HepG2 (cell line): ENCODE measurements at regions not wholly inside any gene's neighbourhood (a gene's known extent, or its start where the extent isn't known, plus 50 kb on each side); places are given as distances from the start of the nearest gene placed in this dataset.

Experiments used
- CTCF ChIP-seq: sonication (generic); formaldehyde crosslinking; IDR thresholded peaks from 2 replicates; pipeline ENCODE4 v1.5.0; 2020; ENCODE audit warnings: mild to moderate bottlenecking, missing genetic modification reagents, moderate library complexity
- DMTF1 ChIP-seq: sonication (generic); formaldehyde crosslinking; IDR thresholded peaks from 2 replicates; pipeline ENCODE4 v1.4.0; 2020; ENCODE audit warnings: mild to moderate bottlenecking, missing genetic modification reagents
- EED ChIP-seq: sonication (generic); formaldehyde crosslinking; IDR thresholded peaks from 2 replicates; pipeline ENCODE4 v1.5.0; 2020; ENCODE audit warnings: mild to moderate bottlenecking, missing genetic modification reagents
- ELF4 ChIP-seq: sonication (generic); formaldehyde crosslinking; IDR thresholded peaks from 2 replicates; pipeline ENCODE4 v1.5.0; 2020; ENCODE audit warnings: missing genetic modification reagents, mild to moderate bottlenecking, moderate library complexity, borderline replicate concordance
- HNRNPK ChIP-seq: fragments of 200-400 bp; formaldehyde crosslinking; IDR thresholded peaks from 2 replicates; pipeline ENCODE4 v1.6.1; 2018; ENCODE audit warnings: low read length, low read depth, moderate library complexity, mild to moderate bottlenecking; ENCODE audit not compliant: poor library complexity, severe bottlenecking
- HOXA7 ChIP-seq: sonication (generic); formaldehyde crosslinking; IDR thresholded peaks from 2 replicates; pipeline ENCODE4 v1.8.1; 2022; ENCODE audit warnings: mild to moderate bottlenecking, missing genetic modification reagents, moderate library complexity
- KLF6 ChIP-seq: IDR thresholded peaks from 2 replicates; pipeline ENCODE4 v1.8.0; 2016; ENCODE audit warnings: missing biosample characterization, missing genetic modification reagents
- MAFK ChIP-seq, 2 experiments: IDR thresholded peaks in 1 of 2; conservative IDR thresholded peaks in 1 of 2; 2 replicates each; pipeline ENCODE4 v1.6.1; 2011; ENCODE audit warnings: improper control_type of control experiment in 2 of 2, low read length in 2 of 2
- POLR2A ChIP-seq, 2 experiments: IDR thresholded peaks; 2 replicates each; pipeline ENCODE4 v1.6.1; 2011; ENCODE audit warnings: low read depth in 2 of 2, low read length in 2 of 2, mild to moderate bottlenecking in 1 of 2, moderate library complexity in 1 of 2; ENCODE audit not compliant: insufficient read depth in 1 of 2
- SP5 ChIP-seq: IDR thresholded peaks from 2 replicates; pipeline ENCODE4 v1.6.1; 2016; ENCODE audit warnings: low read depth, borderline replicate concordance
- TAF1 ChIP-seq: sonication (generic); formaldehyde crosslinking; IDR thresholded peaks from 2 replicates; pipeline ENCODE4 v1.4.0; 2020; ENCODE audit warnings: missing genetic modification reagents
- TARDBP ChIP-seq: sonication (generic); formaldehyde crosslinking; IDR thresholded peaks from 2 replicates; pipeline ENCODE4 v1.8.0; 2022; ENCODE audit warnings: mild to moderate bottlenecking, missing genetic modification reagents
- ZNF143 ChIP-seq: sonication (generic); formaldehyde crosslinking; IDR thresholded peaks from 2 replicates; pipeline ENCODE4 v1.4.0; 2020; ENCODE audit warnings: missing genetic modification reagents
- ZNF749 ChIP-seq: sonication (generic); formaldehyde crosslinking; IDR thresholded peaks from 2 replicates; pipeline ENCODE4 v1.8.0; 2022; ENCODE audit warnings: mild to moderate bottlenecking, missing genetic modification reagents, moderate library complexity, borderline replicate concordance

- TF ChIP-seq MAFK (conservative IDR thresholded peaks at IDR 0.05 in 1 of 2, IDR thresholded peaks at IDR 0.05 in 1 of 2; ENCODE audit: low read length in 2 of 2) (no peak), ZNF143 (CRISPR knock-in tag) (no peak), SP5 (CRISPR knock-in tag) (no peak), POLR2A (IDR thresholded peaks at IDR 0.05; ENCODE audit: insufficient read depth in 1 of 2, low read depth in 2 of 2, low read length in 2 of 2) (no peak), ZNF749 (CRISPR knock-in tag) (no peak), TAF1 (CRISPR knock-in tag) (no peak), ELF4 (CRISPR knock-in tag) (no peak), HOXA7 (CRISPR knock-in tag) (no peak), TARDBP (no peak), KLF6 (CRISPR knock-in tag) (no peak), DMTF1 (CRISPR knock-in tag) (no peak), HNRNPK (no peak), EED (CRISPR knock-in tag) (no peak), CTCF (no peak)
Measured at GRCh38 chr12:126224032-126224431, 1158.8 kb downstream of the AACS start.
